ENCODE measurements at regions not wholly inside any gene's neighbourhood (a gene's known extent, or its start where the extent isn't known, plus 50 kb on each side); places are given as distances from the start of the nearest gene placed in this dataset.
A peak's percentile ranks its signal among the peaks of the same experiment; 100 is the strongest.

DNA sequence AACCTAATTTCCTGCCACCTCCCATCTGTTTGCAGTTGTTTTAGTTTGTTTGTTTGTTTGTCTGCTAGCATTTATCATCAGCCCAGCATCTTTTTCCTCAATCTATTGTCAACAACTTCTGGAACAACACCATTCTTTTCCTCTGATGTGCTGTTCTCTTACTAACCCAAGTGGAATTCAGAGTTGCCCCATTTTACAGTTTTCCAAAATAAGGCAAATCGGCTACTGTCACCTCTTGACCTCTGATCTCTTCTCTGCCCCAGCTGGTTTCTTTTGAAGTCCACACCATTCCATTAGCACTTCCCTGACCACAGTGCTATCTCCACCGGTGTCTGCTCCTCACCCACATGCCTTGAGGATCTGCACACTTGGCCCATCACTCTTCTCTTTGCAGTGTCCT lies 102.4 kb downstream of the EFNB2 start:
- no peak for DNase-seq

GRCh38 chr13:106432636-106433035 lies 102.8 kb downstream of the EFNB2 start:
- DNase-seq: no peak

- DNase-seq: no peak
Measured at GRCh38 chr13:106426909-106427308, 108.6 kb downstream of the EFNB2 start.

DNA sequence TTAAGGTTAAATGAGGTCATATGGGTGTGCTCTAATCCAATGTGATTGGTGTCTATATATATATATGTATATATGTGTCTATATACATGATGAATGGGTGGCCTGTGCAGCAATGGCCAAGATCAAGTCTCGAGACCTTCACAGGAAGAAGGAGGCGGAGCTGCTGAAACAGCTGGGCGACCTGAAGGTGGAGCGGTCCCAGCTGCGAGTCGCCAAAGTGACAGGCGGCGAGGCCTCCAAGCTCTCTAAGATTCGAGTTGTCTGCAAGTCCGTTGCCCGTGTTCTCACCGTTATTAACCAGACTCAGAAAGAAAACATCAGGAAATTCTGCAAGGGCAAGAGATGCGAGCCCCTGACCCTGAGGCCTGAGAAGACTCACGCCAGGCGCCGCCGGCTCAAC lies 109.8 kb downstream of the EFNB2 start:
- no peak for DNase-seq

DNA sequence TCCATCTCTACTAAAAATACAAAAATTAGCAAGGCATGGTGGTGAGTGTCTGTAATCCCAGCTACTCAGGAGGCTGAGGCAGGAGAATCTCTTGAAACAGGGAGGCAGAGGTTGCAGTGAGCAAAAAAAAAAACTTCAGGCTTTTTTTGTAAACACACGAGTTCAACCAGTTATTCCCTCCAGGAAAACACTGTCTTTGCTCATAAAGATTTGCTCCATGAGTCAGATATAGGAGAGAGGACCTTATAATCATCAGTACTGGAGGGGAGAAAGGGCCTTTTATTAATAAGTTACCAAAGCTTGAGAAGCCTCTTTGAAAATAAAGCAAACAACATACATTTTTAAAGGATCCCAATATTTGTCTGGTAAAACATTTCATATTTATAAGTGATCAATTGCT lies 110.7 kb downstream of the EFNB2 start:
- no peak for DNase-seq

DNA sequence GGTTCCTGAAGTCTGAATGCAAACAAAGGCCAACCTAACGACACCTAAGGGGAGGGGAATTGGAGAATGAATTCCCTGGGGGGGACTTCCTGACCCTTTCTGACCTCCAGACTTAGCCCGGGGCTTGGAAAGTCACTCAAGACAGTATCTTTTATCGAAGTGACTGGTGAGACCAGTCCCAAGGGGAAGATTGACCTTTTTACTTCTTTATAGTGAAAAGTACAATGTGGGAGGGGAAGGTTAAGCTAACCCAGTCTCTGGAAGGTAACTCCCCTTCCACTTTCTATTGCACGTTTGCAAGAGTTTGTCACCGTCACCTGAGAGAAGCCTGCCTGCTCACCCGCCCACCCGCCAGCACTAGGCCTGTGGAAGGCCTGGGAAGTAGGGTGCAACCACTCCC lies 111.9 kb downstream of the EFNB2 start:
- no peak for DNase-seq

DNA sequence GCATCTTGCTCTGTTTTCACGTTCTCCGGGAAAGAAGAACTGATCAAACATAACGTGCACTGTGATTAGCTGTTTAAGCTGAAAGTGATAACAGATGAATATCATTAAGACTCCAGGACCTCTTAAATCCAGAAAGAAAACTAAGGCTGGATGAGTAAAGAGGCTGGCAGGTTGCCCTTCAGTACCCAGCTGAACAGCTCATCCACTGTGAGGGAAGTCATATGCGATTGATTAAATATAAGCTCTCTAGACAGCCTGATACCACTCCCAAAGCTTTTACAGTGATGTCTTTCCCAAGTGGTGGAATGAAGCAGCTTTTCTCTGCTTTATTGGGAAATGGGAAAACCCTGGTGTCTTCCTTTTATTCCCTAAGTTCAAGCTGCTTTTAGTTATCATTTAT lies 116.9 kb downstream of the EFNB2 start:
- no peak for DNase-seq

- no peak for DNase-seq
Measured at GRCh38 chr13:106417467-106418110, 117.9 kb downstream of the EFNB2 start.

- no peak for DNase-seq
Measured at GRCh38 chr13:106416645-106417044, 118.8 kb downstream of the EFNB2 start.

- DNase-seq: no peak
Measured at GRCh38 chr13:106415971-106416370, 119.5 kb downstream of the EFNB2 start.

DNA sequence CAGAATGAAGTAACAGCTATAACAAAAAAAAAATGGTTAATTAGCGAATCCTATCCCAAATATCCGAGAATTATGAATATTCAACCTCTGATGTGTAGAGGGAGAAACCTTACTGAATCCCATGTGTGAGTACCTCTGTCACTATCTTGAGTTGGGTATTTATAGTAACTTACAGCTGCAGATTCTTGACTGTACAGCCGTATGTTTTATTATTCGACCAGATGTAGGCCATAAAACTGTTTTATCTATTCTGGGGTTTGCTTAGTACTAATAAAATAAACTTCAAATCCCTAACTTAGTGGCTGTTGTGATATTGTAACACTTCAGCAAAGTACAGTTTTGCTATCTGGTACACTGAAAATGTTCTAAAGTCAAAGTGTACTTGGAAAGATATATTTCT lies 120.0 kb downstream of the EFNB2 start:
- DNase-seq: no peak

DNA sequence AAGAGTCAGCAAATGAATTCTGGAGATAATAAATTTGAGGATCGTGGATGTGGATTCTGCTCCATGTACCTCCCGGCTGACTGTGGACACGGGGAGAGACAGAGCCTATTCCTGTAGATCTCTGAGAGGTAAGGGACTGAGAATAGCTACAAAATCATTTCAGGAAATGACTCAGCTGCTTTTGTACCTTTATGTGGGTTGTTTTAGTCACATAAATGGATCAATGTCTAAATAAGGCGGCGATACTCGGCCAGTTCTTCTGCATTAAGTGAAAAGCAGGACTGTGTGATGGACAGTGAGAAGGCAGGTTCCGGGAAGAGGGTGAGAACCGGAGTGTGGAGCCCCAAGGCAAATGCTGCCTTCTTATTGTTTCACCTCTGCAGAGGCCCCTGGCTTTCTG lies 128.1 kb downstream of the EFNB2 start:
- no peak for DNase-seq

DNA sequence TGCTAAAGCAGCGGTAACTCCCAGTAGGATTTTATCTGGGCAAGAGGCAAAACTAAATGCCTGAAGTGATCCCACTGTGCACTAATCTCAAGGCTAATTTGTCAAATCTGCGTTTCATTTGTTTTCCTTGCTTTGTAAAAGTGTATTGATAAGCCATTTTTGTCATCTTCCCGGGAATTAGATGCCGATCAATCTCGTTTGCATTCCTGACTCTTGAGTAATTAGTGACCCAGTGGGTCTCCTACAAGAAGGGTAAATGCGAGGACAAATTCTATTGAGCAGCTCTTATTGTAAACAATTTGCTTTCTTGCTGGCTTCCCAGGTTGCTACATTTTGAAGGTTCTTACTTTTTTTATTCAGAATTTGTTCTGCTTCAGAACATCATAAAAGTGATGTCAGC lies 129.7 kb downstream of the EFNB2 start:
- no peak for DNase-seq

- DNase-seq: no peak
Measured at GRCh38 chr13:106403280-106403679, 132.2 kb downstream of the EFNB2 start.

DNA sequence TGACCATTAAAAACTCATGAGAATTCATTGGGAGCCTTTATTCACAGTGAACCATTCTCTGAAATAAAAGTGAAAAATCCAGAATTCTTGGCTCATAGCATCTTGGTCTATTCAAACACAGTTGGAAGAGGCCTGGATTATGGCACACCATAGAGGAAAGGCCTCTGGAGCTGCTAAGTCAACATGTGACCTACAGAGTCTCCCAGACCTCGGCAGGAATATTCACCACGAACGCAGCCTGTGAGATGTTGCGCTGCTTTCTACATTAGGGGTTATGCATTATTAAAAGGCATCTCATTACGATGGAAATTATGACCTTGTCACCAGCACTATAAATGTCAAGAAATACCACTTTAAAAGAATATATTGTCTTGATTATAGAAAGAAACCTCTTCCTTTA lies 132.6 kb downstream of the EFNB2 start:
- DNase-seq: no peak

DNA sequence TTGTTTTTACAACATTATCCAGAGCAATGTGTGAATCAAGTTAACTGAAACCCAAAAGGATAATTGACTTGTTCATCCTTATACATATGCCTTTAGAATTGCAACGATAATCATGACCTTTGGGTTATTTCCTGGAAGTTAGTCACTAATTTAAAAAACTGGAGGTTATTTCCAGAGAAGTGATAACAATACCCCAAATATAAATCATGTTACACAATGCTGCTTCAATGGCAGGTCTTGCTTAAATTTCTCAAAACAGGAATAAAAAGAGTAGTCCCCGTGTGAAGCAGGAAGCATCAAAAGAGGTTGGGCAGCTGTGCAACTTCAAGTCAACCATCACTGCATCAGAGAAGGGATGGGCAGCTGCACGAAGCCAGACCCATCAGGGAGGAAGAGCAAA lies 134.4 kb downstream of the EFNB2 start:
- no peak for DNase-seq

- DNase-seq: no peak
Measured at GRCh38 chr13:106400289-106400688, 135.2 kb downstream of the EFNB2 start.

DNA sequence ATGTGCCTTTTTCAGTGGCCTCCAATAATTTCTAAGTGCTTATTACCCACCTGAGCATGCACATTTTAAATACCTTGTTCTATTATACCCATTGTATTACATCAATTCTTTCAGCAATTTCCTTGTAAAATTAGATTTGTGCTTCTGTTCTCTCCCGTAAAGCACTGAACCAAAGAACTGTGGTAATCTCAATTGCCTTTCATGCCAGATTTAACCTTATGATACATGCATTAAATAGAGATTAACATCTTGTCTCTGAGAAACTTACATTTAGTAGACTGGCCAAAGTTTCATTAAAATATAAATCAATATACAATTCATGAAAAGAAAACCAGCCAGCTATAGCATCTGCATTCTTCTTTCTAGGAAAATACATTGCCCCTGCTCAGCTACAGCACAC lies 137.2 kb downstream of the EFNB2 start:
- DNase-seq: no peak

GRCh38 chr13:106393776-106394175 lies 141.7 kb downstream of the EFNB2 start:
- peak; percentile 24 for DNase-seq

DNA sequence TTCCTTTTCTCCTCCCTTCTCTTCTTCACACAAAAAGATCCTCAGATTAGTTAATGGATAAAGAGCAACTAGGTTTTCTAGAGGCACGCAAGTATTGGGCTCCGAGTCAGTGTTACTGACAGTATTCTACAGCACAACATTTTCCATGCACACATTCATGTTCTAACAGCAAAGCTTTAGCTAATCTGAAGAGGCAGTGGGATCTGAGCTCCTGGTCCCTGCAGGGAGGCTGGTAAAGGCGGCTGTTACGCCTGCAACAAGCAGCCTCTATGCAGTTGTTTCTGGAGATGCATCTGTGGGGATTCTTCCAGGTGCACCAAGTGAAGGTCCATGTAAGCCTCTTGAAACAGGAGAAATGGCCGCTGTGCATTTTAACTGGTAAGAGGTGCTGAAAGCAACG lies 143.8 kb downstream of the EFNB2 start:
- no peak for DNase-seq

DNA sequence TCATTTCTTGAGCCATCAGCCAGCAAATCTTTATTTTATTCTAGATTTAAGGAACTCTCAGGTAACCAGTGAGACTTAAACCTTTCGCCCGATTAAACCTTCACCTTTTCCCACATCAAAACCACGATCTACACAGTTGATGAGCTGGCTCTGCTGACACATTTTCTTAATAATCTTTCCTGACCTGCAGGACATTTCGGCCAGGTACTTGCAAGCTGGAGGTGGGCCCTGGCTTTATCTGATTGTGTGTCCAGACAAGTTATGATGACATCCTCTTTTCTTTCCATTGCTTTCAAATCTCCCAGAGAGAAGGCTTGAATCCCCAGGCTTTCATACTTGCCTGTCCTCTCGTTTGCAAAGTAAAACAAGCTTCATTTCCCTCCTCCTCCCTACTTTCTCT lies 144.2 kb downstream of the EFNB2 start:
- no peak for DNase-seq

DNA sequence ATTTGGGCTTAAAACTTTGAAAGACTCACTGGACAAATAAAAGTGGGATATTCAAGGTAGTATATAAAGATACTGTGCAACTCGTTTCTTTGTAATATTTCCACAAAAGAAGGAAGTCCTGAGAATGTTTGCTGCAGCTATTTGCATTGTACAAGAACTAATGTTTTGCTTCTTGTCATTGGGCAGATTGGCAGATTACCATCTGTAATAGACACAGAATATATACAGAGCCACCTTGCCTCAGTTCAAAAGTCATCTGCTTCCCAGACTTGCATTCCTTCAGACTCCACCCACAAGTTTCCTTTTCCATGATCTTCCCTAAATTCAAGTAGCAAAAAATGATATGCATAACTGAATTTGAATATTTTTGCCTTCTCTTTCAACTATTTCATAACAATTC lies 145.1 kb downstream of the EFNB2 start:
- DNase-seq: no peak

GRCh38 chr13:106385654-106386053 lies 149.8 kb downstream of the EFNB2 start:
- no peak for DNase-seq

- no peak for DNase-seq
Measured at GRCh38 chr13:106384516-106384915, 150.9 kb downstream of the EFNB2 start.

- no peak for DNase-seq
Measured at GRCh38 chr13:106383791-106384190, 151.7 kb downstream of the EFNB2 start.

- no peak for DNase-seq
Measured at GRCh38 chr13:106382534-106382933, 152.9 kb downstream of the EFNB2 start.
